SIG-M5 treated with dmso at 0.1 percent for 504 hours (cell line): ENCODE measurements at regions not wholly inside any gene's neighbourhood (a gene's known extent, or its start where the extent isn't known, plus 50 kb on each side); places are given as distances from the start of the nearest gene placed in this dataset.

Source experiments
- DNase-seq: peaks from one replicate; lab custom pipeline; 2025; ENCODE audit not compliant: unreplicated experiment; lab: John Stamatoyannopoulos, UW

DNA sequence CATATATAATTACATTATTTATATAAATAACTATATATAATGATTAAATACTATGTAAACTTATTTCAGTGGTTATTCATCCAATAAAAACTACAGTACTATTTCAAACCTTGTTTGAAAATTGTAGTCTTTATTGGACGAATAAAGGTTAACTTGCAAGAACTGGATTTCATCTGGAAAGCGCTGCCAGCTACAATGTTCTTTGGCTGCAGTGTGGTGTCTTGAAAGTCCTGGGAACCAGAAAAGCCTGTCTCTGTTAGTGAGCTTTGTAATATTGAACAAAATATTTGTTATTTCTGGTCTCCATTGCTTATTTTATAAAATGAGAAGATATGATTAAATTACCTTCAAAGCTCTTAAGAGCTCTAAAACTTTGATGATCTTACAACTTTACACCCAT is 763.6 kb downstream of the ADGRL2 start:
- no peak for DNase-seq

DNA sequence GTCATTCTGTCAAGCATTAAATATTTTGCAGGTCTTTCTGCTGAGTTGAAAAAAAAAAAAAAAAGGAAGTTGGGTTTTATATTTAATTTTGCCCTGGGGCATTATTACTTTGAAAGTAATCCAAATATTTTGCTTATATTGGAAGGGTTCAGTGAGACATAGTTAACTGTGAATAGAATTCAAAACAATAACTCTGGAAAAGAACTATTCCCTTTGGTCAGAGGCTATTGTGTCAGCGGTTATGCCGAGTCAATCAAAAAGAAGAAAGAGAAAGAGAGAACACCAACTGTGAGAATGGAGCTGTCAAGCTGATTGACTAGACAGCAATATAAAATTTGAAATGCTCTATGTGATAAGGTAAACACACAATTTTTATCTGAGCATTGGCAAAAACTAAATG is 761.7 kb downstream of the ADGRL2 start:
- DNase-seq = no peak

DNA sequence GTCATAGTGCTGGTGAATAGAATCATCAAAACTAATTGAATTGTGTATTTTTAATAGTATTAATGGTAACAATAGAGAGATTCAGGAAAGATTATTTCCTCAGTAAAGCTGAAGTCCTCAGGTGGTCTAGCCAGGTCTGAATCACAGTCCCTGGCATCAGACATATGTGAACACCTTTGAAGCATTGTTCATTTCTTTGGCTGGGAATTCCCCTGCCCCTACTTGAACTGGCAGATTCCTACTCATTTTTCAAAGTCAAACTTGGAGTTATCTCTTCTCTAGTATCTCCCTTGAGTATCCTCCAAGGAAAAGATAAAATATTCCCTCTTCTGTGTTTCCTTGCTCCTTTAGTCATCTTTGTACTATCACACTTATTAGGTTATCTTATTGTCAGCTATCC is 759.8 kb downstream of the ADGRL2 start:
- DNase-seq = no peak

DNA sequence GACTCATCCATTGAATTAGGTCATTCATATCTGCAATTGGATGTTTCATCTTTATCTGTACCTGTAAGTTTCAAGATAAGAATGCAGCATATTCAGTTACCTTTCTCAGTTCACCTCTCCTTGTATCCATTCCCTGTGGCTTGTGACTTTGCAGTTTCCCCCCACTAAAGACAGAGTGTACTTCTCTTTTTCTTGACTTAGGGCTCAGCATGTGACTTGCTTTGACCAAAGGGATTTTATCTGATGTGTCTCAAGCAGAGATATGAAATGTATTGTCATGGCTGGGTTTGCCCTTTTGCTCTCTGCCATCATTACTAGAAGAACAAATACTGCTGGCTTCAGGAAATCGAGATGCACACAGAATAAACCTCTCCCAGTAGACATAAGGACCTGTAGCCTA is 754.8 kb downstream of the ADGRL2 start:
- no peak for DNase-seq

DNA sequence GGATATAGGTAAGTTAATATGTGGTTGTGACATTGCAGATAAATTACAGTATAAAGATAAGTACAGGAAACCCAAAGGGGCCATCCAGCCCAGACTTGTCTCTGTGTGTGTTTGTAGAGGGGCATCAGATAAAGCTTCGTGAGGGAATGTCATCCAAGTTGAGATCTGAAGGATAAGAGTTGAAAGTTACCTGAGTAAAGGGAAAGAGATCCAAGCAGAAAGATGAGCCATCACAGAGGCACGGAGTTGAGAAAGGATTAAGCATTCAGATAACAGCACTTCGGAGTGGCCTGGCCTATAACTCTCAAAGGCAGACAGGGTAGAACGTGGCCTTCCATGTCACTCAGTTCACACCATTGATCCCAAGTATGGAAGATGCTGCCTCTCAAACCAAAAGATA is 749.1 kb downstream of the ADGRL2 start:
- DNase-seq = no peak

DNA sequence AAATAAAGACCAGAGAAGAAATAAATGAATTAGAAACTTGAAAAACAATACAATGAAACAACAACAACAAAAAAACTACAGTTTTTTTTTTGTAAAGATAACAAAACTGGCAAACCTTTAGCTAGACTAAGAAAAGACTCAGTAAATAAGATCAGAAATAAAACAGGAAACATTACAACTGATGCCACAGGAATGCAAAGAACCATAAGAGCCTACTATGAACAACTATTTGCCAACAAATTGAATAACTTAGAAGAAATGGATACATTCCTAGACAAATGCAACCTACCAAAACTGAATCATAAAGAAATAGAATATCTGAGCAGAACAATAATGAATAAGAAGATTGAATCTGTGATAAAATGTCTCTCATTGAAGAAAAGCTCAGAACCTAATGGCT is 742.0 kb downstream of the ADGRL2 start:
- no peak for DNase-seq

DNA sequence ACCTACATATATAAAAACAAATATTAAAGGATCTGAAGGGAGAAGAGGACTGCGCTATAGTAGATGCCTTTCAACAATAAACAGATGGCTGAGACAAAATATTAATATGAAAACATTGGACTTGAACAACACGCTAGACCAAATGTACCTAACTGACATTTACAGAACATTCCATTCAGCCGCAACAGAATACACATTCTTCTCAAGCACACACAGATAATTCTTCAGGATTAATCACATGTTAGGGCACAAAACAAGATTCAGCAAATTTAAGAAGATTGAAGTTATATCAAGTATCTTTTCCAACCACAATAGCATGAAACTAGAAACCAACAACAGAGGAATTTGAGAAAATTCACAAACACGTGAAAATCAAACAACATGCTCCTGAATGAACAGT is 741.4 kb downstream of the ADGRL2 start:
- DNase-seq = no peak

DNA sequence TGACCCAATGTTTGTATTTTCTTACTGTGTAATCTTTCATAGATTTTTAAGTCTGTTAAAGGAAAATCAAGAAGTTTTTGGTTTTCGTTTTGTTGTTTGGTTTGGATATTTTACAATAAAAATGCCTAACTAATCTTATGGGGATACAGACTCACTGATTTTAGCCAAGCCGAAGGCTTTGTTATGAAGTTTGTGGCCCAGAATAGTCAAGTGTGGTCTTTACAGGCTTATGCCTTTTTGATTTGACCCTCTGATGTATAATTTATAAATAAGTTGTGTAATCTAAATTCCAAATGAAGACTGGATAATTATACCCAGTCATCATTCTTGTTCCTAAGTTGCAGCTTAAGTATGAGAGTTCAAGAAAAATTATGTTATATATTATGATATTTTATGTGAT is 739.3 kb downstream of the ADGRL2 start:
- DNase-seq = no peak

DNA sequence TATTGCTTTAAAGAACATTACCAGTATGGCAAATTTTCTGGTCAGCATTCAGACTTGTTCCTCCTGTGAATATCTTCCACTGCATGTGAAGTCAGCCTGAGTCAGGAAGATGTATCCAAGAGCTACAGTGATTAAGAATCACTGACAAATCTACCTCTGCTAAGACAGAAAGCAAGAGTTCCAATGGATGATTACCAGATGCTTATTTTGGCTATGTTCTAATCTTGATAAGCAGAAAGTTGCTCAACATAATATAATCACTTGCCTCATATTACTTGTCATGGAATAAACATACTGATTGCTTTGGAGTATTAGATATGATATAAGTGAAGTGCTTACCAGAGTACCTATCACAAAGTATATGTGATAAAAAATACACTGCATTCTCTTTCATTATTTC is 738.1 kb downstream of the ADGRL2 start:
- no peak for DNase-seq

DNA sequence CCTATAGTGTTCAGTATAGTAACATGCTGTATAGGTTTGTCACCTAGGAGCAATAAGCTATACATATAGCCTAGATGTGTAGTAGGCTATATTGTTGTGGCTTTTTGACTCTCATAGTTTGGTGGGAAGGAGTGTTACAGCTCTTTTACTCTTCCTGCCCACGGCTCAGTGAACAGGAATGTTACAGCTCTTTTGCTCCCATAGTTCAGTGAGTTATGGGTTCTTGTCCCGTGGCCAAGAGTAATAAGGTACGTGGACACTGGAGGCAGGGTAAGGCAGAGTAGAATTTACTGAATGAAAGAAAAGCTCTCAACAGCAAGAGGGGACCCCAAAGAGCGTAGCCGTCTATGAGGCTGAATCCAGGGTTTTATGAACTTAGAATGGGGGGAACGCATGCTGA is 734.3 kb downstream of the ADGRL2 start:
- no peak for DNase-seq

DNA sequence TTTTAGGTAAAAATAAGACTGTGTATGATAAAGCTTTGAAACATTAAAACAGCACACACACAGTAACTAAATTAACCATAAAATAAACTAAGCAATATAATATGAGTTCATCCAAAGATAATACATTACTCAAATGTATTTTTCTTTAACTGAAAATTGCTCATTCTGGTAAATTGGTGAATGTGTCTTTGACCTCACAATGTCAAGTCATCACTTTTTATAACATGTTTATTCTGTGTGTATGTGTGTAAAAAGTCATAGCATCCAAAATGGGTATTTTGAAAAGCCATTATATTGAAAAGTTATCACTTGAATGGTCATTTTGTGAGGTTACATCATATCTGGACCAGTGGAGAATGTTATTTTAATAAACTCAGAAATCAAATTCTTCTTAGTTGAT is 724.6 kb downstream of the ADGRL2 start:
- no peak for DNase-seq

DNA sequence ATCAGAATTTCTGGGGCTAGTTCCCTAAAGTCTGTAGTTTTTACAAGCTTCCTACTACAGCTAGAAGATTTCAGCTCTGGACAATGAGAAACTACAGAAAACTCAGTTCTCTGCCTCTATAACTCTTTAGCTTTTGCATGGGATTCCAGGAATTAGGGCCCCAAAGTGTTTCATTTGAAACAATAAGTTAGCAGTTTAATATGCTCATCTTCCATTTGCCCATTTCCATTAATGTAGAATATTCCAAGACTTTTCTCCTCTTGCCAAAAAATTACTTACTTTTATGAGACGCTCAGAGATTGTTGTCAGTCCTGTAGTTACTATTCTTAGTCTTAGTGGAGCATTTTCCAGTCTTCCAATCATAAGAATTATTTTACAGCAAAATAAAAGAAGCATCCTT is 719.9 kb downstream of the ADGRL2 start:
- no peak for DNase-seq

DNA sequence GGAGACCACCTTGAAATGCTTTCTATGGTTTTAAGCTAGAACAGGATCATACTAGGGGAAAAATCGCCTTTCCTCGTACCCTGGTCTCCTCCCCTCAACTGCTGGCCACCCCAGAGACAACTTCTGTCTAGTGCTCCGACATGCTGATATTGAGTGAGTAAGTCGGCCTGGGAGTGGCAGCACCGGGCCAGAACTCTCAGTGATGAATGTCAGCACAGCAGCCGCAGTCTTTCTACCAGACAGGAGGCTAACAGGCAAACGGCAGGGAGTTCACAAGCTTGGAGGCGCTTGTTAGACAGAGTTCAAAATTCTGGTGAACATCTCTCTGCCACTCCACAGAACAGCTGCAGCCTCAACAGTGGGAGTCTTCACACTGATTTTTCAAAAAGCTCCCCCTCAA is 716.9 kb downstream of the ADGRL2 start:
- no peak for DNase-seq

DNA sequence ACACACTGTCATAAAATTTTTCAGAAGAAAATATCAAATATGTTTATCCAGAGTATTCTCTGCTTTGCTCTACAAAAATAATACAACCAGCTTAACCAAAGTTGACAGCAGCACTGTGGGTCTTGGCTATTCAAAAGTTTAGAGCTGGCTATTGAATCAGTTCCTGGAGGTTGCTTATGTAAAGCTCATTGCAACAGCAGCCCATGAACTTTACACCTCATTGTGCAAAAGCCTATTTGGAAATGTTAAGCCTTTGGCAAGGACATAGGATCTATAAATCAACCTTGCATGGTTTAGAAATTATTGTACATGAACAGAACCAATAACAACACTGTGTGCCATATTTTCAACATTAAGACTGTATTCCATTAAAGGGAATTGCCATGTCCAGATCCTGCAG is 714.9 kb downstream of the ADGRL2 start:
- no peak for DNase-seq

DNA sequence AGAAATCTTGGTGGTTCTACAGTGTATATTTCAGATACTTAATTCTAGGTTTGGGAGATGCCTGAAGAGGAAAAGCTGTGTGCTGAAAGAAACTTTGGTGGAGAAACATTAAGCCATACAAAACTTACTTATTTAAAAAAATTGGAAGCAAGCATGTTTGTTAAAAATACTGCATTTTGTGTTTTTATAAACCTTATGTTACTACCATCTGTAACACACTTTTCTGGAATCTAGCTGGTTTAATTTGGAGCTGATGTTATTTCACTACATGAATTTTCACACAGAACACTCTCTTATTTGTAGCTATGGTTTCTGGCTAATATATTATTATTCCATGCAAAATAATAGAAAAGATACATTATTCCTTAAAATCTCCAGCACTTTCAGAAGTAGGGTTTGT is 710.7 kb downstream of the ADGRL2 start:
- DNase-seq = no peak

DNA sequence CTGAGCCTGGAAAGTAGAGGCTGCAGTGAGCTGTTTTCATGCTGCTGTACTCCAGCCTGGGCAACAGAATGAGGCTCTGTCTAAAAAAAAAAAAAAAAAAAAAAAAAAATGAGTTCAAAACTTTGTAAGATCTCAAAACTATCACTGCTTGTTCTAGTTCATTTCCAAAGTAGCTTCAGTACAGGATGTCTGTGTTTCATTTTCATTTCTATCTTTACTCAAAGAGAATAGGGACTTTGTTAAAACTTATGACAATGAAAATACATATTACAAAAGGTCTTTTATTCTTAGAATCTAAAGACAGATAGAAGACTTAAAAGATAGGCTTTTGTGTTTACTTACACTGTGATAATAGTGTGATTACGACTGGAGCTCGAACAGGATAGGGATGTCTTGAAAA is 709.7 kb downstream of the ADGRL2 start:
- DNase-seq = no peak

DNA sequence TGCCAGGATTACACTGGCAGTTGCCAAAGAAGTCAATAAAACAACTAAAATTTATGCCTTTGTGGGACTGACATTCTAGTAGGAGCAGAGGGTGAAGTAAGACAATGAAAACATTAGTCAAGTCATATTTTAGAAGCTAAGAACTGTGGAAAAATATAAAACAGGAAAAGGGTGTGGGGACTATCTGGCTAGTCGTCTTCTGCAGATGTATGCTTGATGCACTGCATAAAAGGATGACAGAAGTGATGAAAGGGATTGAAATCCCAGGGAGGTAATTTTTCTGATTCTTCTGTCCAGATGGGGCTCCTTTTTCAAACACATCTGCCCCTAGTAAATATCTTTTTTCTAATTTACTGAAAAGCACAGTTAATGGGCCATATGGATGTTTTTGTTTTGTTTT is 706.3 kb downstream of the ADGRL2 start:
- DNase-seq = no peak

DNA sequence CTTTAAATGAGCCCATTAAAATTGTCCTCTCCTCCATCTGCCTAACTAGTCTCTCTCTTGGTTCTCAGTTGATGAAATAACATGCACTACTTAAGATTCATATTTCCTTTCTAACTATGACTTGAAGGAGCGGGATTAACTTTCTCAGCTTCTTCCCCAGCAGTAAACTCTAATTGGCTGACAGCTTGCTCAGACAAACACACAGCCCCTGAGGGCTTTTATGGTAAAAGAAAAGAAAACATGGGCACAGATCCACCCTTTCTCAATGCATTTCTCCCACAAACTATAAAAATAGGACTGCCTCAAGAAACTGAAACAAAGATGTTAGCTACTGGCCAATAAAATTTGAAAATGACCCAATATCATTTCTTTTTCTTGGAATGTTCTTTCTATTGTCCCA is 703.1 kb downstream of the ADGRL2 start:
- no peak for DNase-seq

DNA sequence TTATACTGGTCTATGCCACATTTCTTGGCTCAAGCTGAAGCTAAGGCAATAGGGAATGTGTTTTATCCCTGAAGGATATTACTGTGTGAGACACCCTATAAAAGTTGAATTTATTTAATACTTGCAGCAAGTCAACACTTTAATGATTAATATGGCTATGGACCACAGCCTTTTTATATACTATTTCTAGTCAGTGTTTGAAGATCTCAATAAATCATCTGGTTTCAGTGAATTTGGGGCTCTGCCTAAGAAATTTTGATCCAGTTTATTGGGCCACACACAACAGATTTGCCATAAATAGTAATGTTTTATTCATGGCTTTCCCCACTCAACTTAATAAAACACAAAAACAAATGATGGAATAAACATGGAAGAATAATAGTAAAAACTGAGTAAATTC is 698.3 kb downstream of the ADGRL2 start:
- DNase-seq = no peak

DNA sequence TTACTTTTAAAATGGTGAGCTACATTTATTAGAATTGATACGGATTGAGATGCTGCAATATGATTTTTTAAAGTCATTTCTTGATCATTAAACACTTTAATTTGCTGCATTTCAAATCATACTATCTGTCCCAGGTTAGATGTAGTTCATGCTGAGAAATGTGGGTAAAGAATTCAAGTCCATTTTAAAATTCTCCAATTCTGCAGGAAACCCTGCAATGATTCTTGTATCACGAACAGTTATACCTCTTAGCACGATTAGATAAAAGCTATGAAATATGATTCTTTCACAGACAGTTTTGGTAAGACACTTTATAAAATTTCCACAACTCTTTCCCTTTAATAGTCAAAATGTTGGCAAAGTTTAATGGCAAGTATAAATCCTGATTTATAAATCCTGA is 693.4 kb downstream of the ADGRL2 start:
- no peak for DNase-seq

DNA sequence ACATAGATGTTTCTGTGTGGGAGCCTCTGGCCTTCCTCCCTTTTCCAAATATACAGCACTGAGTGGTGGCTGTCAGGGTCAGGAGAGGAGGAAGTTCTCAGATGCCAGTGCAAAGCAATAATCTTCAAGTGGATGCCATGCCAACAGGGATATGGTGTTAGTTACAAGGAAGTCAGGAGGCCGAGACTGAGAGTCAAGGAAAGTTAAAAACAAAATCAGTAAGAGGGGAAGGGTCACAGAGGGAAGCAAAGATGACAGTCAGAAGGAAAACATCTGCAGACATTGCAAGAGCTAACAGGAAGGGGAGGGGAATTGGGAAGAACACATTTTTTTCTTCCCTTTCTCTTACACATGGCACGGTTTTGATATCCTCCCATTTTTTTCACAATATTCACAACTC is 691.4 kb downstream of the ADGRL2 start:
- DNase-seq = no peak

DNA sequence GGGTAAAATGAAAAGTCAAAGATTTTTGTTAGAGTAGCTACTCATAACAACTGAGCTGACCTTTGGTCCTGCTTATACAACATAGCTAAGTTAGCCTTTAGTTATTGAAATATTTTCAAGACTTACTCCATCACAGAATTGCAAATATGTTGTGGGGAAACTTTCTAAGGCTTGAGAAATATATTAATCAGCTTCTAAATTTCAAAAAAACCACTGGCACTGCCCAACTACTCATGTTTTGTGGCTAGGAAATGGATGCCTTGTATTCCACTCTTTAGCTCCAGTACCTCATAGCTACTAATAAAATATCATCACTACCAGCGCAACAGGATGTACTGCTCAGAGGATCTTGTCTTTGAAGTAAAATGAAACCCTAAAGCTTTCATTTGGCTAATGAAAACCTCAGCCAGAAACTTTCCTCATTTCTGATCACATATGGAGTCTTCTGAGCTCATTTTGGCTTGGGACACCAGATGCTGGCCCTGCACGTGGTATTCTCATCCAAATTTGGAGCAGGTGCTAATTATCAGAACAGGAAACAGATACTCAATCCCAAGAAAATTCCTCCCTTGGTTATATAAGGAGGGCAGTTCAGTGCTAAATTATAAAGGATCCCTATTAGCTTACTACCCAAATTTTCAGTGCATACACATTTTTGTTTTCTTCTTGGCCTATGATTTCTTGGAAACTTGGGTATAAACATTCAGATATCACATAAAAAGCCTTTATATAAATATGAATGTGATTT is 690.7 kb downstream of the ADGRL2 start:
- no peak for DNase-seq

DNA sequence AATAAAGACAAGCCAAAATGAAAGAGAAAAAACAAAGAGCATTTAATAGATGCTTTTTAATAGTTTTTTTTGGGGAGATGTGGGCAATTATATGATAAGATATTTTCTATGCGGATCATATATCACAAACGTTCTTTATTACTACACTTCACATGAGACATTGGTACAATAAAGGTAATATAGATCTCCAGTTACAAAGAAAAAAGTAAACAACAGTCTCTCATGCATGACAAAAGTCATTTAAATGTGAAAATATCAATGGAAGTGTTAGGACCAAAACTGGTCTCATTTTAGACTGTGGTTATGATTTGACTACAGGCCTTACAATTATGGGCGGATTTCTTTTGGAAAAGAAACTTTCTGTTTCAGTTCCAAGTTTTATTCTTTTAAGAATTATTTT is 687.0 kb downstream of the ADGRL2 start:
- no peak for DNase-seq

DNA sequence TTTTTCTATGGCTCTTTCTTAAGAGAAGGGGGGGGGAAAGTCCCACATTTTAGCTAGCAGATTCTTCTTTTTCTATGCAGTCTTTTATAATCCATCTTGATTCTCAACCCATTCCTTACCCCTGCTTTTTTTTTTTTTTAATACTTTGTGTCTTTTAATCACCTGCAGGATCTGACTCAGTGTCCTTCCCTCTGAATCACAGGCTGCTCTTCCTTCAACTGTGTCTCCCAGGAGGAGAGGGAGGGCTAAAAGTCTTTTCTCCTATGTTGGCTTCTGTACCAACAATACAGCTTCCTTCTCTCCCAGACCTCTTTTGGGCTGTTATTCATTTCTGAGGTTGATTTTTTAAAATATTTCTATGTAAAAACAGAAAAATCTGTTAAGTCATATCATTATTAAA is 686.2 kb downstream of the ADGRL2 start:
- DNase-seq = no peak
